ENCODE measurements at regions not wholly inside any gene's neighbourhood (a gene's known extent, or its start where the extent isn't known, plus 50 kb on each side); places are given as distances from the start of the nearest gene placed in this dataset.

DNA sequence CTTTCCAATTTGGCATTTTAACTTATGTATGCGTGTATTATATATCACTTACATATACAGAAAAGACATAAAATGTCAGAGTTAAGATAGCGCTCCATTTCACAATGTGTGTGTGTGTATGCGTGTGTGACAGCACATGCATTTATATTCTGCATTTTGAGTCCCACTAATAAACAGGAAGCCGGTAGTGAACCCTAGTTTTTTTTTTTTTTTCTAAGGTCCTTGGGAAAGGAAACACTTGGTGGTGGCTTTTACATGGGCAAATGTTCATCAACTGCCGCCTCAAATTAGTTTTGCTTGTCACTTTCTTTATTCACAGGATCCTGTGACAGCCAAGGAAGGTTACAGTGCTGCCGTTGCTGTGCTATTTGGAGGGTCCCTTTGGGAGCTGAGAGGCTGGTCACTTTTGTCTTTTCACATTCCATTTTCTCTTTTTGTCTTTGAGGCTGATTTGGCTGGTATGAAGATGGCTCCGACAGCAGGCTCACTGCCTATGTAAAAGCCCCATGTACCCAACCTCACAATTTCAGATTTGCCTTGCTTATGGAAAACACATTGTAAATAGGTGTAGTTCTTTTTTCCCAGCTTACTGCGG is 298.9 kb downstream of the CSNK1G3 start:
- DNase-seq (ENCODE audit: insufficient read length, low spot score, missing footprints), result no peak
- Histone ChIP-seq H3K79me2 (ENCODE audit: insufficient read depth, low read length) (no peaks in the 10 kb centered on the region), H4K20me1 (ENCODE audit: insufficient read depth, low read length) (no peaks in the 10 kb centered on the region), H3K27me3 (ENCODE audit: insufficient read depth, low read length) (no peaks in the 10 kb centered on the region), H3K36me3 (ENCODE audit: insufficient read depth, low read length) (no peaks in the 10 kb centered on the region), H3K4me2 (ENCODE audit: insufficient read depth, low read length) (no peak overlapping the region), H3K27ac (ENCODE audit: low read depth, low read length) (no peak overlapping the region), H3K4me3 (ENCODE audit: insufficient read depth, low read length) (no peak overlapping the region), H3K4me1 (ENCODE audit: insufficient read depth, low read length) (no peaks in the 10 kb centered on the region), H2AFZ (ENCODE audit: low read length) (no peak overlapping the region), H3K9me3 (ENCODE audit: low read depth, low read length) (no peaks in the 10 kb centered on the region)
- no peak for TF ChIP-seq CTCF (IDR thresholded peaks at IDR 0.05; ENCODE audit: extremely low read depth, low read depth, low read length)

DNA sequence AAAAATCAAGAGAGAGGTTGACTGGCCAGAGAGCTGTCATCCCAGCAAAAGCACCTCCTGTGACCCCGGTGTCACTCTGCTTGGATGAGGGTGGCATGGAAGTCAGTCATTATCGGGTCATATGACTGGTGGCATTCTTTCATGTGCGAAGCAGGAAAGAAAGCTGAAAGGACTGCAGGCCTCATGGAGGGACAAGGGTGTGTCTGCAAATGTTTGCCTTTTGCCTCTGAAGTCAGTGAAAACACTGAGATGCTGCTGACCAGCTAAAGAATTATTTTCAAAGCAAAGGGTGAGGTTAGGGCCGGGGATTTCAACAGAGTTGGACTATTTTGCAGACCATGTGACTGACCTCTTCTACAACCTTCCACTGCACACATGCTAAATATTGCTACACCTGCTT is 298.3 kb downstream of the CSNK1G3 start:
- H3K79me2 ChIP-seq (ENCODE audit: insufficient read depth, low read length), result no peaks in the 10 kb centered on the region
- TF ChIP-seq CTCF (IDR thresholded peaks at IDR 0.05; ENCODE audit: extremely low read depth, low read depth, low read length), result no peak
- H3K36me3 ChIP-seq (ENCODE audit: insufficient read depth, low read length), result no peaks in the 10 kb centered on the region
- no peak overlapping the region for H3K4me2 ChIP-seq (ENCODE audit: insufficient read depth, low read length)
- H3K4me3 ChIP-seq (ENCODE audit: insufficient read depth, low read length), result no peak overlapping the region
- H4K20me1 ChIP-seq (ENCODE audit: insufficient read depth, low read length), result no peaks in the 10 kb centered on the region
- no peaks in the 10 kb centered on the region for H3K4me1 ChIP-seq (ENCODE audit: insufficient read depth, low read length)
- H3K27me3 ChIP-seq (ENCODE audit: insufficient read depth, low read length), result no peaks in the 10 kb centered on the region
- no peak for DNase-seq (ENCODE audit: insufficient read length, low spot score, missing footprints)
- no peak overlapping the region for H2AFZ ChIP-seq (ENCODE audit: low read length)
- no peaks in the 10 kb centered on the region for H3K9me3 ChIP-seq (ENCODE audit: low read depth, low read length)
- no peak overlapping the region for H3K27ac ChIP-seq (ENCODE audit: low read depth, low read length)

DNA sequence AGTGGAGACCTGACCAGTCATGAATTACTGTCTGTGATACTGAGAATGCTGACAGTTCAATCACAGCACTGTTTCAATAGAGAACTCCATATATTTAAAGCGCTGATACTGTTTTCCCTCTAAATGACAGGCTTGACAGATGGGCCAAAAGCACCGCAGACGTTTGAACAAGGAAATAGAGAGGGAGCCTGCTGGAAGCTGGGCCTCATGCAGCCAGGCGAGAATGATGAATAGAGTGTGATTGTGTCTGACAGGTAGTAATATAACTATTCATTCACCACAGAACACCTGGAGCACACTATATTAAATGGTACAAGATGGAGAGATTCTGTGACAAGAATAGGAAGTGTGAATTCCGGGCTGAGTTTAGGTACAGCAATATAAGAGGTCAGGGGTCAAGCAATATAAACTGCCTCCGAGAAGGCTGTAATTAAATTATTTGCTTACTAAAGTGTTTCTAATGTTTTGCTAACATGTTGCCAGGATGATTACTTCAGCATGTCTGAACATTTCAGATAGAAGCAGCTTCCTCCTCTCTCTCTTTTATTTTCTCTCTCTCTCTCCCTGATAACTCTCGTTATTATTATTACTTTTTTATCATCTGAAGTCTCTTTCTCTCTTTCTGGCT is 297.7 kb downstream of the CSNK1G3 start:
- H3K9me3 ChIP-seq (ENCODE audit: low read depth, low read length), result no peaks in the 10 kb centered on the region
- no peak overlapping the region for H2AFZ ChIP-seq (ENCODE audit: low read length)
- H3K4me2 ChIP-seq (ENCODE audit: insufficient read depth, low read length), result no peak overlapping the region
- DNase-seq (ENCODE audit: insufficient read length, low spot score, missing footprints), result no peak
- no peaks in the 10 kb centered on the region for H3K27me3 ChIP-seq (ENCODE audit: insufficient read depth, low read length)
- H3K4me1 ChIP-seq (ENCODE audit: insufficient read depth, low read length), result no peaks in the 10 kb centered on the region
- no peaks in the 10 kb centered on the region for H4K20me1 ChIP-seq (ENCODE audit: insufficient read depth, low read length)
- no peak overlapping the region for H3K27ac ChIP-seq (ENCODE audit: low read depth, low read length)
- no peaks in the 10 kb centered on the region for H3K36me3 ChIP-seq (ENCODE audit: insufficient read depth, low read length)
- H3K79me2 ChIP-seq (ENCODE audit: insufficient read depth, low read length), result no peaks in the 10 kb centered on the region
- no peak overlapping the region for H3K4me3 ChIP-seq (ENCODE audit: insufficient read depth, low read length)
- TF ChIP-seq CTCF (IDR thresholded peaks at IDR 0.05; ENCODE audit: extremely low read depth, low read depth, low read length), result no peak

GRCh38 chr5:123808461-123809380 is 296.7 kb downstream of the CSNK1G3 start:
- Histone ChIP-seq H3K27me3 (ENCODE audit: insufficient read depth, low read length) (no peaks in the 10 kb centered on the region), H3K79me2 (ENCODE audit: insufficient read depth, low read length) (no peaks in the 10 kb centered on the region), H4K20me1 (ENCODE audit: insufficient read depth, low read length) (no peaks in the 10 kb centered on the region), H3K9me3 (ENCODE audit: low read depth, low read length) (no peaks in the 10 kb centered on the region), H3K36me3 (ENCODE audit: insufficient read depth, low read length) (no peaks in the 10 kb centered on the region), H2AFZ (ENCODE audit: low read length) (no peak overlapping the region), H3K4me3 (ENCODE audit: insufficient read depth, low read length) (no peak overlapping the region), H3K4me1 (ENCODE audit: insufficient read depth, low read length) (no peaks in the 10 kb centered on the region), H3K4me2 (ENCODE audit: insufficient read depth, low read length) (no peak overlapping the region), H3K27ac (ENCODE audit: low read depth, low read length) (no peak overlapping the region)
- TF ChIP-seq CTCF (IDR thresholded peaks at IDR 0.05; ENCODE audit: extremely low read depth, low read depth, low read length), result no peak
- no peak for DNase-seq (ENCODE audit: insufficient read length, low spot score, missing footprints)
